ENCODE measurements at regions not wholly inside any gene's neighbourhood (a gene's known extent, or its start where the extent isn't known, plus 50 kb on each side); places are given as distances from the start of the nearest gene placed in this dataset.

GRCh38 chr7:53245721-53246120 lies 210.3 kb downstream of the POM121L12 start:
- H3K4me3 ChIP-seq (ENCODE audit: low read depth, low read length), result no peak overlapping the region
- H3K9me3 ChIP-seq (ENCODE audit: control insufficient read depth, insufficient read depth, low read depth, low read length), result no peaks in the 10 kb centered on the region
- no peaks in the 10 kb centered on the region for H3K36me3 ChIP-seq (ENCODE audit: control insufficient read depth in 2 of 2, insufficient read depth in 1 of 2, low read length in 2 of 2)
- no peaks in the 10 kb centered on the region for H3K4me1 ChIP-seq (ENCODE audit: control insufficient read depth, insufficient read depth, low read length)
- ChIA-PET POLR2A (no interaction called here), CTCF (no interaction called here)
- no peak overlapping the region for H3K27ac ChIP-seq (ENCODE audit: extremely low read depth, low read depth, low read length)
- TF ChIP-seq GLIS2 (tag by site-specific recombination; IDR thresholded peaks at IDR 0.05) (no peak), HIC1 (tag by site-specific recombination; IDR thresholded peaks at IDR 0.05) (no peak)

- Histone ChIP-seq H3K4me3 (ENCODE audit: low read depth, low read length) (no peak overlapping the region), H3K27ac (ENCODE audit: extremely low read depth, low read depth, low read length) (no peak overlapping the region), H3K9me3 (ENCODE audit: control insufficient read depth, insufficient read depth, low read depth, low read length) (no peaks in the 10 kb centered on the region), H3K4me1 (ENCODE audit: control insufficient read depth, insufficient read depth, low read length) (no peaks in the 10 kb centered on the region), H3K36me3 (ENCODE audit: control insufficient read depth in 2 of 2, insufficient read depth in 1 of 2, low read length in 2 of 2) (no peaks in the 10 kb centered on the region)
- TF ChIP-seq ZNF266 (tag by site-specific recombination; IDR thresholded peaks at IDR 0.05; ENCODE audit: low read depth) (no peak), ZNF146 (tag by site-specific recombination; IDR thresholded peaks at IDR 0.05) (no peak)
- CTCF ChIA-PET, result interaction anchor here (0.6 kb wide), 1 partner anchor 1228 kb away, joined by 3 read pairs; no protein-coding TSS in a partner anchor
- POLR2A ChIA-PET, result no interaction called here
Observed at GRCh38 chr7:53246957-53247356, 211.5 kb downstream of the POM121L12 start.

GRCh38 chr7:53252539-53252938 lies 217.1 kb downstream of the POM121L12 start:
- Histone ChIP-seq H3K4me1 (ENCODE audit: control insufficient read depth, insufficient read depth, low read length) (no peaks in the 10 kb centered on the region), H3K4me3 (ENCODE audit: low read depth, low read length) (no peak overlapping the region), H3K27ac (ENCODE audit: extremely low read depth, low read depth, low read length) (no peak overlapping the region), H3K36me3 (ENCODE audit: control insufficient read depth in 2 of 2, insufficient read depth in 1 of 2, low read length in 2 of 2) (no peaks in the 10 kb centered on the region), H3K9me3 (ENCODE audit: control insufficient read depth, insufficient read depth, low read depth, low read length) (no peaks in the 10 kb centered on the region)
- POLR2A ChIA-PET, result no interaction called here
- TF ChIP-seq ZBTB1 (tag by site-specific recombination; IDR thresholded peaks at IDR 0.05) (no peak), ZNF350 (tag by site-specific recombination; IDR thresholded peaks at IDR 0.05) (no peak), INSM2 (tag by site-specific recombination; IDR thresholded peaks at IDR 0.05) (no peak), ZNF274 (IDR thresholded peaks at IDR 0.05; ENCODE audit: low read length) (no peak), ZNF274 (tag by site-specific recombination; IDR thresholded peaks at IDR 0.05; ENCODE audit: borderline replicate concordance) (no peak), ZNF426 (tag by site-specific recombination; IDR thresholded peaks at IDR 0.05) (no peak), ZNF416 (tag by site-specific recombination; IDR thresholded peaks at IDR 0.05) (no peak), ZNF214 (tag by site-specific recombination; IDR thresholded peaks at IDR 0.05; ENCODE audit: borderline replicate concordance) (no peak), ZNF248 (tag by site-specific recombination; IDR thresholded peaks at IDR 0.05) (no peak), HIC1 (tag by site-specific recombination; IDR thresholded peaks at IDR 0.05) (no peak), ZNF670 (tag by site-specific recombination; IDR thresholded peaks at IDR 0.05; ENCODE audit: low read depth) (no peak), ZNF354C (tag by site-specific recombination; IDR thresholded peaks at IDR 0.05; ENCODE audit: borderline replicate concordance, low read depth) (no peak)
- CTCF ChIA-PET, result no interaction called here
